ENCODE measurements at regions not wholly inside any gene's neighbourhood (a gene's known extent, or its start where the extent isn't known, plus 50 kb on each side); places are given as distances from the start of the nearest gene placed in this dataset.

GRCh38 chr12:41804026-41804425 lies 340.6 kb downstream of the GXYLT1 start:
- intact Hi-C loops (cut with DNase I), result no loop called here
- DNase-seq (ENCODE audit: missing footprints) (no peak), ATAC-seq (no peak)

DNA sequence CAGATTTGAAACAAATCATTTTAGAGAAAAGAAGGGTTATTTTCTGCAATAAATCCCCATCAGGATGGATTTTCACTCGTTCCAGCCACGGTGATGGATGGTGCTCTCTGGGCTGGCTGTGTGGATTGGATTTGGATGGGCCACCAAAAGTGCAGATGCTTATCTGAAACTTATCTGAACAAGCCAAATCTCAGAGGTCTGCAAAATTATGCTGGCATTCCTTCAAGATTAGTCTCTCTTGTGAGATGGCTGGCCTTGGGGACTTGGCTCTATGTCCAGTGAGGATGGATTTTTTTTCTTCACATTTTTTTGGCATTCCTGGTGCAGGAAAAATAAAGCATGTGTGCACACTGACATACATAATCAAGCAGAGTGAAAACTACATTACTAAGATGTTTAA lies 341.9 kb downstream of the GXYLT1 start:
- ATAC-seq (no peak), DNase-seq (ENCODE audit: missing footprints) (no peak)
- intact Hi-C loops (cut with DNase I), result no loop called here

GRCh38 chr12:41801261-41801660 lies 343.4 kb downstream of the GXYLT1 start:
- no peak for DNase-seq (ENCODE audit: missing footprints)
- ATAC-seq, result no peak
- intact Hi-C loops (cut with DNase I), result no loop called here

- intact Hi-C loops (cut with DNase I), result no loop called here
Observed at GRCh38 chr12:41799671-41800070, 345.0 kb downstream of the GXYLT1 start.

DNA sequence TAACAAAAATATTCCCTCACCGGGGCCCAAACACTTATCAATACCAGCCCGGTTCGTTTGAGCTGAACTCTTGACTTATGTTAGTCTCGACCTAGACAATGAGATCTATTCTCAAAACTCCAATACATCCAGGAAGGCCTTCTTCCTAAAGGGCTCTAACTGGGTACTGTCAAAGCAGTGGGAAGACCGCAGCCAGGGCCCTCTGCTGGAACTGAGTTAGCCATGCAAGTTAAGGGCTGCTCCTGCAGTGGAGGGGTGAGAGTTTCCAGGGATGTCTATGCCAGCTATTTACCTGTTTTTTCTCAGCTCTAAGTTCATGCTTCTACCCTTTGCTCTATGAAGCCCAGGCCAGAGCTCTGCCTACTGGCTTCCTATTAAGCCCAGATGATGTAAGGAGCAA lies 348.8 kb downstream of the GXYLT1 start:
- intact Hi-C loops (cut with DNase I), result no loop called here
- no peak for ATAC-seq
- DNase-seq (ENCODE audit: missing footprints), result no peak

More at GRCh38 chr12:41799671-41800070, 345.0 kb downstream of the GXYLT1 start:
- no peak for ATAC-seq
- DNase-seq (ENCODE audit: missing footprints), result no peak

GRCh38 chr12:41795051-41795600 lies 349.5 kb downstream of the GXYLT1 start:
- ATAC-seq (no peak), DNase-seq (ENCODE audit: missing footprints) (no peak)
- intact Hi-C loops (cut with DNase I), result no loop called here

DNA sequence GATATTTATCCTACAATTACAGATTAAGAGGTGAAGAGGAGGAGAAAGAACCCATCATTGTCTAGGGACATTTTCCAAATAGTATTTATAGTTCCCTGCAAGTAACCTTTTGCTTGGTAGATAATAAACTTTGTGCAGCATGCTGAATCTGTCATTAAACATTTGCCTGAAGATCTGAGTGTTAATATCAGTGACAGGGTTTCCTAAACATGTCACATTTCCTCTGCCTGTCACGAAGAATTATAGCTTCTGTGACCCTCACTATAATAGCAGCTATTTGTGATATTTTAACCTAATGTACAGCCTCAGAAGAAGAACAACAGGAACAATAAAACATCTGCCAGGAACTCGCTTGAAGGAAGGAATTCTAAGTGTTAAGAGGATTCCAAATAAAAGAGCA lies 350.3 kb downstream of the GXYLT1 start:
- DNase-seq (ENCODE audit: missing footprints) (no peak), ATAC-seq (no peak)
- intact Hi-C loops (cut with DNase I), result no loop called here

GRCh38 chr12:41784957-41785356 lies 359.7 kb downstream of the GXYLT1 start:
- intact Hi-C loops (cut with DNase I), result no loop called here
- no peak for ATAC-seq
- no peak for DNase-seq (ENCODE audit: missing footprints)

DNA sequence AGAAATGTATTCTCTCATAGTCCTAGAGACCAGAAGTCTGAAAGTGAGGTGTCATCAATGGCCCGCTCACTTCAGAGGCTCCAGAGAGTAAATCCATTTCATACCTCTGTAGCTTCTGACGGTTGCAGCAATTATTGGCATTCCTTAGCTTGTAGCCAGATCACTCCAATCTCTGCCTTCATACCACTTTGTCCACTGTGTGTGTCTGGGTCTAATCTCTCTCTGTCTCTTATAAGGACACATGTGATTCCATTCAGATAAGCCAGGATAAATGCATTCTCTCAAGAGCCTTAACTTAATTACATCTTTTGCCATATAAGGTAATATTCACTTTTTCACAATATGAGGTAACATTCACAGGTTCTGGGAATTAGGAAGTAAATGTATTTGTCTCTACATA lies 365.7 kb downstream of the GXYLT1 start:
- no peak for ATAC-seq
- intact Hi-C loops (cut with DNase I), result no loop called here
- DNase-seq (ENCODE audit: missing footprints), result no peak

DNA sequence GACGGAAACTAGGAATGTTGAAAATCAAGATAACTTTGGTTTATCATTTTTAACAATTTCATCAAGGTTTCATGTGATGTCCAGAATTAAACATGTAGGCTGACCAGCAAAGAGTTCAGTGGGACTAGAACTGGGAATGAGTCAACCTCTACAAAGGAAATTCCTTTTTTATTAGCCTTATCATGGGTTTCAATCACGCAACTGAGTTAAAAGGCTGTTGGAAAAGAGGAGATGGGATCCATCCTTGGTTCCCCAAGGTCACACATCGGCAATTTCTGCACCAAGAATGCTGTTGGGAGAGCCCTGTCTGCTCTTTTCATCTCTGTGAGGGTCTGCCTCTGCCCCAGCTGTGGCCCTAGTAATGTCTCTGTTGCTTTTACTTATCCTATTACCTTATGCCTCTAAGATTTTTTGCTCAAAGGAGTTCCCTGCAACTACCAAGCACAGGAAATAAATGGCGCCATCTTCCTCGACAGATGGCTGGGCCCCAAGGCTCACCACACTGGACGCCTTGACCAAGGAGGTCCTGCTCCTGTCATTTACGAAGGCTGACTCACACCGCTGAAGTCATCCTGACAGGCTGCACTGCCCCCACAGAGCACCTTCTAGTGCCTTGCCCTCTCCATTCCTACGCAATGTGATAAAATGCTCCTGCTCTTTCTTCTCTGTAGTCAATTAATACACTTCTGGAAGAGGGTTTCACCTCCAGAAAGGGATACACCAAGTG lies 367.4 kb downstream of the GXYLT1 start:
- no peak for ATAC-seq
- DNase-seq (ENCODE audit: missing footprints), result no peak
- intact Hi-C loops (cut with DNase I), result no loop called here

GRCh38 chr12:41772478-41772877 lies 372.2 kb downstream of the GXYLT1 start:
- DNase-seq (ENCODE audit: missing footprints) (no peak), ATAC-seq (no peak)
- intact Hi-C loops (cut with DNase I), result no loop called here

GRCh38 chr12:41769810-41770209 lies 374.9 kb downstream of the GXYLT1 start:
- intact Hi-C loops (cut with DNase I), result no loop called here
- ATAC-seq (no peak), DNase-seq (ENCODE audit: missing footprints) (no peak)

DNA sequence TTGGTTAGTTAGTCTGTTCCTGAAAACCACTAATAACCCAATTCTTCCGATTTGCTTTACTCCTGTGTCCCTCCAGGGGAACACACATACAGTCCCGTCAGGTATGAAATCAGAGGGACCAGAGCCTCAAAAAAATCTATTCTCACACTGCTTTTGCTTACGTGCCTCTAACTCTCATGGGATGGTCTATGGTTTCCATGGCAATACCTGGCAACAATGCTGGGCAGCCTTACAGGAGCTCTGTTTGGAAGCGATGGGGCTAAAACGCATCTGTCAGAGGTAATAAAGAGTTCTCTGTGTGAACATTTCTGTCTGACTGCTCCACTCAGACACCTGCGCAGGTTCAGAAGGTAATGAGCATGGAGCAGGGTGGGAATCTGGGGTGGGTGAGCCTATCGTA lies 376.2 kb downstream of the GXYLT1 start:
- ATAC-seq, result no peak
- DNase-seq (ENCODE audit: missing footprints), result no peak
- intact Hi-C loops (cut with DNase I), result no loop called here

GRCh38 chr12:41762691-41763090 lies 382.0 kb downstream of the GXYLT1 start:
- intact Hi-C loops (cut with DNase I), result no loop called here
- no peak for ATAC-seq
- no peak for DNase-seq (ENCODE audit: missing footprints)

GRCh38 chr12:41745593-41745992 lies 399.1 kb downstream of the GXYLT1 start:
- no peak for ATAC-seq
- no peak for DNase-seq (ENCODE audit: missing footprints)
- intact Hi-C loops (cut with DNase I), result no loop called here

DNA sequence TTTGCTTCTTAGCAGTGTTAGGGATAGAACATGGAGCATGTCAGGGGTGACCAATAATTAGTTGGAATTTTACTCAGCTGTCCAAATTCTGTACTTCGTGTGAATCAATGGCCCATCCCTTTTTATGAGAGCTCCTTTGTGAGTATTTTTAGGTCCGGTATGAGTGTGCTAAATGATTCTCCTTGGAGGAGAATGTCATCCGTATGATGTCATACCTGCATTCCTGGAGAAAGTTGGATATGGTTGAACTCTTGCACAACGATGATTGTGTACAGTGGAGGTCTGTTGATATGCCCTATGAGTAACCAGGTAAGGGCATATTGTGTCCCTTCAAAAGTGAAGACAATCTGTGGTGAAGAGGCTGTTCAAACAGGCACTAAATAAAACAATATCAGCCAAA lies 400.8 kb downstream of the GXYLT1 start:
- no peak for ATAC-seq
- intact Hi-C loops (cut with DNase I), result no loop called here
- no peak for DNase-seq (ENCODE audit: missing footprints)

DNA sequence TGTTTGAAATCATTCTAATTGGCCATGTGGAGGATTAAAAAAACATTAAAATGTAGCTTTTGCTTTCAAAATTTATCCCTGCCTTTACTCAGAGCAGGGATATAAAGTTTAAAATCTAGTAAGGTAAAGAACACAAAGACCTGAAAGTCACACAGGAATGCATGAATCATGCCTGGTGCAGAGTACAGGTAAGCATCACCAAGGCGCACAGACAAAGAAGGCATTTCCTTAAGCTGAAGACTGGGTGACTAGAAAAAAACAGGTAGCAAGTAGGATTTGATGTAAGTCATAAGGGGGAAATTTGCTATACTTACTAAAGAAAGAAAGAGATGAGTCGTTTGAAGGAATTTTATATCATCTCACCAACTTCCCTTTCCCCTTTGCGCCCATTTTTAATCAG lies 405.6 kb downstream of the GXYLT1 start:
- intact Hi-C loops (cut with DNase I), result no loop called here
- no peak for ATAC-seq
- no peak for DNase-seq (ENCODE audit: missing footprints)

- no peak for DNase-seq (ENCODE audit: missing footprints)
- intact Hi-C loops (cut with DNase I), result no loop called here
- ATAC-seq, result no peak
Observed at GRCh38 chr12:41737423-41737822, 407.3 kb downstream of the GXYLT1 start.

GRCh38 chr12:41736436-41736835 lies 408.2 kb downstream of the GXYLT1 start:
- intact Hi-C loops (cut with DNase I), result no loop called here
- DNase-seq (ENCODE audit: missing footprints), result no peak

DNA sequence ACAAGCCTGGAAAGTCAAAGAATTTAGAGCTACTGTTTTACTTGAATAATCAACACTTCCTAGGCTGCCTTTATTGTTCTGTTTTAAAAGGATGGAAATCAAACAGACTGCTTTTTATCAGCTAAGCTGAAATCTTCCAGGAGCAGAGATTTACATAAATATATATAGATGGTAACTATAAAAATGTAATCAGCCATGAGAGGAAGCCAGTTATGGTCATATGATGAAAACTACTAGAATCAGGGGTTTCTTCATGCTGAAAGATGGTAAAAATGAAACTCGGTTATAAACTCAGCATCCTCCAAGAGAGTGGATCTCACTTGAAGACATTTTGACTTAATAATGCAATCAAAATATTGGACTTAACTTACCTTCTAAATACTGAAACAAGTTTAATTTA lies 413.0 kb downstream of the GXYLT1 start:
- intact Hi-C loops (cut with DNase I), result no loop called here
- DNase-seq (ENCODE audit: missing footprints) (no peak), ATAC-seq (no peak)

More at GRCh38 chr12:41736436-41736835, 408.2 kb downstream of the GXYLT1 start:
- no peak for ATAC-seq

DNA sequence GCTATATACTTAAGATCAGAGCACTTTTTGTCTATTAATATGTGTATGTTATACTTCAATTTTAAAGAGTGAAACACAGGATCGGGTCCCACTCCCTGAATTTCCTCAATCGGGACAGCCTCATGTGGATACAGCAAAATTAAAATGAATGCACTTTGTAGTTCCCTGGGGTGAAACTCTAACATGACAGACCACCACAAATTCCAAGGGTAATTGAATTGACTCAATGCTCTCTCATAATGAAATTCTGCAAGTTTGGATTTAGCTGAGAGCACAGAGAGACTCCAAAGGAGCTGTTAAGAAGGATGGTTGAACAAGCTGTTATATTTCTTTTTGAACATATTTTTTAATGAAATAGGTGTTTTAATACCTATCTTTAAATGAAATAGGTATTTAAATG lies 413.6 kb downstream of the GXYLT1 start:
- DNase-seq (ENCODE audit: missing footprints) (no peak), ATAC-seq (no peak)
- intact Hi-C loops (cut with DNase I), result no loop called here

Measured in Right ventricle myocardium inferior (tissue), 1 donor.